Bronchial epithelial cell (primary cell): ENCODE measurements at regions not wholly inside any gene's neighbourhood (a gene's known extent, or its start where the extent isn't known, plus 50 kb on each side); places are given as distances from the start of the nearest gene placed in this dataset.

ENCODE experiments used
- DNase-seq: peaks from one replicate; pipeline ENCODE4 v3.0.0-alpha.2; 2010; ENCODE audit warnings: low read depth
- FAIRE-seq: peaks from 2 replicates; lab custom pipeline; 2011; peaks lifted over from hg19 to GRCh38; lab: Jason Lieb, UNC
- H3K27me3 ChIP-seq: 2 replicates; pipeline ENCODE4 v1.5.1; 2011; ENCODE audit warnings: low read length; ENCODE audit not compliant: control insufficient read depth, insufficient read depth
- H3K36me3 ChIP-seq: 2 replicates; pipeline ENCODE4 v1.5.1; 2011; ENCODE audit warnings: low read length; ENCODE audit not compliant: control insufficient read depth, insufficient read depth
- H3K4me3 ChIP-seq: 2 replicates; pipeline ENCODE4 v1.5.1; 2011; ENCODE audit warnings: mild to moderate bottlenecking, low read depth, low read length, control low read depth
- TF ChIP-seq, protein P1 (sequence below): IDR thresholded peaks from 2 replicates; pipeline ENCODE4 v1.5.1; 2011; ENCODE audit warnings: mild to moderate bottlenecking, moderate library complexity, low read length, control low read depth, inconsistent platforms; ENCODE audit not compliant: insufficient read depth, severe bottlenecking

GRCh38 chr4:111048316-111048715, 425.4 kb upstream of the PITX2 start:
- Histone ChIP-seq H3K36me3 (no peaks in the 10 kb centered on the region), H3K4me3 (no peak overlapping the region), H3K27me3 (no peaks in the 10 kb centered on the region)
- TF ChIP-seq, protein P1, sequence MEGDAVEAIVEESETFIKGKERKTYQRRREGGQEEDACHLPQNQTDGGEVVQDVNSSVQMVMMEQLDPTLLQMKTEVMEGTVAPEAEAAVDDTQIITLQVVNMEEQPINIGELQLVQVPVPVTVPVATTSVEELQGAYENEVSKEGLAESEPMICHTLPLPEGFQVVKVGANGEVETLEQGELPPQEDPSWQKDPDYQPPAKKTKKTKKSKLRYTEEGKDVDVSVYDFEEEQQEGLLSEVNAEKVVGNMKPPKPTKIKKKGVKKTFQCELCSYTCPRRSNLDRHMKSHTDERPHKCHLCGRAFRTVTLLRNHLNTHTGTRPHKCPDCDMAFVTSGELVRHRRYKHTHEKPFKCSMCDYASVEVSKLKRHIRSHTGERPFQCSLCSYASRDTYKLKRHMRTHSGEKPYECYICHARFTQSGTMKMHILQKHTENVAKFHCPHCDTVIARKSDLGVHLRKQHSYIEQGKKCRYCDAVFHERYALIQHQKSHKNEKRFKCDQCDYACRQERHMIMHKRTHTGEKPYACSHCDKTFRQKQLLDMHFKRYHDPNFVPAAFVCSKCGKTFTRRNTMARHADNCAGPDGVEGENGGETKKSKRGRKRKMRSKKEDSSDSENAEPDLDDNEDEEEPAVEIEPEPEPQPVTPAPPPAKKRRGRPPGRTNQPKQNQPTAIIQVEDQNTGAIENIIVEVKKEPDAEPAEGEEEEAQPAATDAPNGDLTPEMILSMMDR: no peak
- no peak for FAIRE-seq
- DNase-seq: no peak

DNA sequence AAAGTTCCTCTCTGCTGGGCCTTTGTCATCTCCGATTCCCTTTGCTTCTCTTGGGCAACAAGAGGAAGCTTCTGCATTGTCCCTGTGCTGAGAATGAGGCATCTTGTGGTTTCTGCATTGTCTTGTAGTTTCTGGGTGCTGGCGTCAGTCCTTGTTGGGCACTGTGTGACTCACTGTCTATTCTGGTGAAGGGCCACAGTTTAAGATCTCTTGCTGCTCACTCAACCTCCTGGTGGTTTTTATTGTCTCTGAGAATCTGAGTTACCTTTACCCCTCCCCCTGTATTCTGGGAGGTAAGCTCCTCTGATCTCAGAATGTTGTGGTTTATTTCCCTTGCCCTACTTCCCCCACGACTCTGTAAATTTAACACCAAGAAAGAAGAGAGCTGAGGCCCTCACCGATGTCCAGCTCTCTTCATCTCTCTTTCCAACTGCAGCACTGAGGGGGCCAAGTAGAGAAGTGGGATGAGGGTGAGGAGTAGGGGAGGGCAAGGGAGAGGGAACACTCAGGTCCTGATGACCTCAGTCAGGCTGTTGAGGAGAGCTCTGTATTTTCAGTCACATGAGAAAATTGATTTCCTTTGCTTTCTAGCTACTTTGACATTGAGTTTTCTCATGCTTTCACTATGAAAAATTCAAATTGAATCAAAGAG, 441.6 kb upstream of the PITX2 start:
- TF ChIP-seq, protein P1: no peak
- FAIRE-seq (no peak), DNase-seq (peak; percentile 33)
- no peaks in the 10 kb centered on the region for H3K27me3 ChIP-seq
- no peak overlapping the region for H3K4me3 ChIP-seq
- no peaks in the 10 kb centered on the region for H3K36me3 ChIP-seq

- no peaks in the 10 kb centered on the region for H3K36me3 ChIP-seq
- TF ChIP-seq, protein P1: no peak
- DNase-seq (no peak), FAIRE-seq (no peak)
- no peak overlapping the region for H3K4me3 ChIP-seq
- H3K27me3 ChIP-seq: no peaks in the 10 kb centered on the region
Measured at GRCh38 chr4:111066001-111066400, 443.1 kb upstream of the PITX2 start.

- no peak for DNase-seq
- H3K4me3 ChIP-seq: no peak overlapping the region
- FAIRE-seq: no peak
Measured at GRCh38 chr4:111066447-111066846, 443.6 kb upstream of the PITX2 start.

DNA sequence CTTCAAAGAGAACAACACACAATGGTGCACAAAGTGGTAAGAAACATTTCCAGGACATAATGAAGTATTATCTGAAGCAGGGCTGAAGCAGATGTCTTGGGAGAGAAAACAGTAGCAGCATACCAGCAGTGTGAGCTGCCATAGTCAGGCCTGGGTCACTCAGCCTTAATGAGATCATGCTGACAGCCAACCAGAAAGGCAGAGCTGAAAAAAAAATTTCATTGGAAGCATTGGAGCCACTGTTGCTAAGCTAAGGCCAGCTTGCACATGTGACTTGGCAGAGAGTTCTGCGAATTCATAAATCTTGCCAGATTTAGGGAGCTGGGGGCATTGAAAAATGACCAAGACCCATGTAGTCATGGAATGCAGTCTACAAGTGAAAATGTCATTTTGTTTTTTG, 444.0 kb upstream of the PITX2 start:
- H3K36me3 ChIP-seq: no peaks in the 10 kb centered on the region
- TF ChIP-seq, protein P1: no peak
- no peak for FAIRE-seq
- no peak for DNase-seq
- H3K27me3 ChIP-seq: no peaks in the 10 kb centered on the region
- H3K4me3 ChIP-seq: no peak overlapping the region

More at GRCh38 chr4:111066447-111066846, 443.6 kb upstream of the PITX2 start:
- TF ChIP-seq, protein P1: no peak
- H3K36me3 ChIP-seq: no peaks in the 10 kb centered on the region
- no peaks in the 10 kb centered on the region for H3K27me3 ChIP-seq

- TF ChIP-seq, protein P1: no peak
- Histone ChIP-seq H3K36me3 (no peaks in the 10 kb centered on the region), H3K4me3 (no peak overlapping the region), H3K27me3 (no peaks in the 10 kb centered on the region)
- no peak for FAIRE-seq
- no peak for DNase-seq
Measured at GRCh38 chr4:111068883-111069282, 446.0 kb upstream of the PITX2 start.
